Panc1 (cell line): ENCODE measurements at regions not wholly inside any gene's neighbourhood (a gene's known extent, or its start where the extent isn't known, plus 50 kb on each side); places are given as distances from the start of the nearest gene placed in this dataset.

ENCODE experiments used
- ATAC-seq: fragments of 200-7000 bp; cut with Tn5 transposase; 2 replicates; pipeline ENCODE4 v1.9.1; 2020; ENCODE audit warnings: mild to moderate bottlenecking, moderate library complexity
- BruUV-seq: library from RNA; stranded (reverse); fragments of 400-500 nt; replicated peaks from 2 replicates; lab custom pipeline; 2021; lab: Mats Ljungman, UMichigan
- CTCF ChIA-PET: fragments of 300-600 bp; sonication (Branson Sonifier 250); formaldehyde crosslinking; loops from one replicate; lab custom pipeline; 2022; ENCODE audit warnings: antibody characterized with exemption; lab: Charles Lee
- POLR2A ChIA-PET: fragments of 300-600 bp; sonication (Branson Sonifier 250); formaldehyde crosslinking; loops from one replicate; lab custom pipeline; 2022; ENCODE audit warnings: antibody characterized with exemption; lab: Charles Lee
- DNase-seq: peaks from one replicate; pipeline ENCODE4 v3.0.0-alpha.2; 2010; ENCODE audit warnings: low read depth, low spot score
- H3K27ac ChIP-seq: 2 replicates; pipeline ENCODE4 v1.5.1; 2011; ENCODE audit warnings: mild to moderate bottlenecking, low read length, inconsistent platforms
- H3K27me3 ChIP-seq: fragments of 200-500 bp; sonication (Bioruptor generic); 2 replicates; pipeline ENCODE4 v1.6.0; 2014; ENCODE audit warnings: low read length, inconsistent platforms; ENCODE audit not compliant: control insufficient read depth, insufficient read depth
- H3K36me3 ChIP-seq: fragments of 200-500 bp; sonication (Bioruptor generic); 2 replicates; pipeline ENCODE4 v1.5.1; 2014; ENCODE audit warnings: inconsistent platforms, mild to moderate bottlenecking, low read length, moderate library complexity; ENCODE audit not compliant: control insufficient read depth, insufficient read depth
- H3K4me1 ChIP-seq: 2 replicates; pipeline ENCODE4 v1.5.1; 2011; ENCODE audit warnings: inconsistent platforms, mild to moderate bottlenecking, low read length, moderate library complexity; ENCODE audit not compliant: control insufficient read depth, insufficient read depth
- H3K4me3 ChIP-seq, 2 experiments: 2 replicates each; pipeline ENCODE4 v1.5.1; 2011 to 2012; ENCODE audit warnings: low read depth in 2 of 2, low read length in 2 of 2, mild to moderate bottlenecking in 2 of 2, inconsistent platforms in 1 of 2, moderate library complexity in 1 of 2
- H3K9me3 ChIP-seq: fragments of 200-500 bp; sonication (Bioruptor generic); 2 replicates; pipeline ENCODE4 v1.5.1; 2014; ENCODE audit warnings: low read depth, mild to moderate bottlenecking, inconsistent platforms, low read length, moderate library complexity; ENCODE audit not compliant: control insufficient read depth, insufficient read depth
- CTCF ChIP-seq: fragments of 450-650 bp; IDR thresholded peaks from 2 replicates; pipeline ENCODE4 v1.5.1; 2017; ENCODE audit warnings: mild to moderate bottlenecking
- POLR2AphosphoS5 ChIP-seq: IDR thresholded peaks from 2 replicates; pipeline ENCODE4 v1.6.1; 2012; ENCODE audit warnings: mild to moderate bottlenecking, low read depth, low read length, moderate library complexity
- REST ChIP-seq, 2 experiments: IDR thresholded peaks; 2 replicates each; pipeline ENCODE4 v1.6.1; 2011 to 2012; ENCODE audit warnings: low read depth in 2 of 2, control low read depth in 1 of 2, low read length in 1 of 2, mild to moderate bottlenecking in 1 of 2, moderate library complexity in 1 of 2; ENCODE audit not compliant: insufficient read depth in 1 of 2
- SIN3A ChIP-seq: IDR thresholded peaks from 2 replicates; pipeline ENCODE4 v1.6.1; 2012; ENCODE audit warnings: low read depth, mild to moderate bottlenecking, low read length, moderate library complexity, borderline replicate concordance; ENCODE audit not compliant: insufficient read depth
- TCF7L2 ChIP-seq: IDR thresholded peaks from 2 replicates; pipeline ENCODE4 v1.6.1; 2011; ENCODE audit warnings: mild to moderate bottlenecking, low read depth, low read length, inconsistent platforms
- in situ Hi-C: cut with HindIII; loops from 2 replicates; pipeline ENCODE4 v1.10.0; 2016; ENCODE audit warnings: low sequenced_read_pairs, low pct_unique_long_range_greater_than_20kb
- intact Hi-C: fragments of 100-400 bp; cut with micrococcal nuclease; formaldehyde crosslinking; loops from one replicate; pipeline ENCODE4 v1.10.0; 2022; ENCODE audit not compliant: unreplicated experiment

- CTCF ChIA-PET = no interaction called here
- no peak for ATAC-seq
- Histone ChIP-seq H3K4me1 (no peaks in the 10 kb centered on the region), H3K27me3 (no peaks in the 10 kb centered on the region), H3K9me3 (peaks cover 4% of the 10 kb centered on the region; the same call in 1 of the 2 replicates), H3K4me3 (no peak overlapping the region), H3K36me3 (no peaks in the 10 kb centered on the region), H3K27ac (no peak overlapping the region)
- no peak for TF ChIP-seq TCF7L2
- TF ChIP-seq SIN3A = no peak
- no peak for TF ChIP-seq POLR2AphosphoS5
- TF ChIP-seq CTCF = no peak
- no peak for TF ChIP-seq REST (IDR thresholded peaks at IDR 0.05; ENCODE audit: insufficient read depth in 1 of 2, low read depth in 2 of 2, low read length in 1 of 2)
- intact Hi-C loops = no loop called here
- DNase-seq = no peak
- POLR2A ChIA-PET = no interaction called here
- no TSS peak for BruUV-seq
- in situ Hi-C loops = no loop called here
Observed at GRCh38 chr13:80263745-80264513, 77.0 kb downstream of the SPRY2 start.

GRCh38 chr13:80262051-80262695 lies 78.8 kb downstream of the SPRY2 start:
- intact Hi-C loops = no loop called here
- POLR2A ChIA-PET = no interaction called here
- DNase-seq = no peak
- CTCF ChIA-PET = interaction anchor here (0.6 kb wide), 1 partner anchor 405 kb away, joined by 16 read pairs; no protein-coding TSS in a partner anchor
- H3K27me3 ChIP-seq = no peaks in the 10 kb centered on the region
- no TSS peak for BruUV-seq
- H3K9me3 ChIP-seq = peaks cover 4% of the 10 kb centered on the region; the same call in 1 of the 2 replicates
- TF ChIP-seq REST (IDR thresholded peaks at IDR 0.05; ENCODE audit: insufficient read depth in 1 of 2, low read depth in 2 of 2, low read length in 1 of 2) (no peak), TCF7L2 (no peak), POLR2AphosphoS5 (no peak), SIN3A (no peak), CTCF (no peak)
- in situ Hi-C loops = no loop called here
- H3K4me1 ChIP-seq = no peaks in the 10 kb centered on the region
- H3K27ac ChIP-seq = no peak overlapping the region
- ATAC-seq = no peak
- no peak overlapping the region for H3K4me3 ChIP-seq
- no peaks in the 10 kb centered on the region for H3K36me3 ChIP-seq
